ENCODE measurements at regions not wholly inside any gene's neighbourhood (a gene's known extent, or its start where the extent isn't known, plus 50 kb on each side); places are given as distances from the start of the nearest gene placed in this dataset.

DNA sequence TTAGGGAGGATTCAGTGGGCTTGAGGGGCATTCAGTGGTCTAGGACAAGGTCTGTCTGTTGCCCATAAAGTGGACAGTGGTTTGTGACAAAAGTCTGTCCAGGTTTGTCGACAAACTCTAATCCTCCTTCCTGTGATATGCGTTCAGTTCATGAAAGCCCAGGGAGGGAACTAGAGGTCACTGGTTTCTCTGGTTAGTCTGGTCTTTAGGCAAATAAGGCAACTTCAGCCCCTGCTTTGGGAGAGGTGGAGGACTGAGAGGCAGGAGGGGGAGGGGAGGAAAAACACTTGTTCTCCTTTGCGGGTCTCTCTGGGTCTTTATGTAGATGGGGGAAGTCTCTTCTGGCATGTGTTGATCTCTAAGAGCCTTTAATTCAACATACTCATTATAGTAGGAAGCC is 235.1 kb upstream of the PWP1 start (continued):
- no peak for TF ChIP-seq AHDC1 (CRISPR knock-in tag; IDR thresholded peaks at IDR 0.05; ENCODE audit: borderline replicate concordance)
- TF ChIP-seq PHF20 (CRISPR knock-in tag; IDR thresholded peaks at IDR 0.05) = no peak
- TF ChIP-seq PLRG1 (conservative IDR thresholded peaks at IDR 0.05) = no peak
- TF ChIP-seq TEAD2 (CRISPR knock-in tag; IDR thresholded peaks at IDR 0.05) = no peak

- in situ Hi-C loops (cut with HindIII; ENCODE audit: extremely low pct_ligation_motif_present, low pct_unique_long_range_greater_than_20kb) = no loop called here
- H3K4me2 ChIP-seq (ENCODE audit: low read depth, low read length) = no peak overlapping the region
- no peak overlapping the region for H3K27ac ChIP-seq (ENCODE audit: extremely low read length, insufficient read depth, low read length)
- no peaks in the 10 kb centered on the region for H3K9me3 ChIP-seq (ENCODE audit: low read length)
- no peaks in the 10 kb centered on the region for H3K79me2 ChIP-seq (ENCODE audit: insufficient read depth, low read length)
- CTCF ChIA-PET (ENCODE audit: low intra/inter-chr PET ratio, low total read pairs) = no interaction called here
- FAIRE-seq = no peak
- POLR2A ChIA-PET = no interaction called here
- H3K36me3 ChIP-seq (replicated peaks in 1 of 2; ENCODE audit: control insufficient read depth in 1 of 2, insufficient read depth in 2 of 2, low read length in 2 of 2) = no peaks in the 10 kb centered on the region
- no peak overlapping the region for H3K4me3 ChIP-seq (replicated peaks in 1 of 3; ENCODE audit: insufficient read depth in 1 of 3, low read depth in 2 of 3, low read length in 3 of 3)
- WGBS (ENCODE audit: low lambda C conversion rate) = 39% methylated on average over 7 of the region's 7 CpGs
- intact Hi-C loops (cut with micrococcal nuclease; ENCODE audit: unreplicated experiment) = no loop called here
- no peaks in the 10 kb centered on the region for H4K20me1 ChIP-seq (ENCODE audit: insufficient read depth, low read length)
- no peak for DNase-seq (ENCODE audit: low spot score)
- TF ChIP-seq HCFC1 (IDR thresholded peaks at IDR 0.05; ENCODE audit: low read depth, low read length) = no peak
- no TSS peak for BruUV-seq (replicated peaks)
- H3K9ac ChIP-seq (ENCODE audit: insufficient read depth, low read depth, low read length) = no peak overlapping the region
- no peaks in the 10 kb centered on the region for H3K27me3 ChIP-seq (ENCODE audit: control insufficient read depth in 1 of 2, insufficient read depth in 2 of 2, low read length in 2 of 2)
- no peaks in the 10 kb centered on the region for H3K4me1 ChIP-seq (ENCODE audit: insufficient read depth, low read length)
- H2AFZ ChIP-seq (ENCODE audit: low read length) = no peak overlapping the region
- no peak for ATAC-seq
Observed at GRCh38 chr12:107451246-107451645, 234.4 kb upstream of the PWP1 start.
